ENCODE measurements at regions not wholly inside any gene's neighbourhood (a gene's known extent, or its start where the extent isn't known, plus 50 kb on each side); places are given as distances from the start of the nearest gene placed in this dataset.

- no peak overlapping the region for H3K27ac ChIP-seq (ENCODE audit: low read depth, low read length)
- H3K79me2 ChIP-seq (ENCODE audit: control insufficient read depth, low read length), result no peaks in the 10 kb centered on the region
- no peaks in the 10 kb centered on the region for H3F3A ChIP-seq (ENCODE audit: control insufficient read depth, insufficient read depth)
- H3K4me1 ChIP-seq (ENCODE audit: control insufficient read depth, low read length), result no peaks in the 10 kb centered on the region
- H3K9me3 ChIP-seq (ENCODE audit: control insufficient read depth, insufficient read depth, low read length), result no peaks in the 10 kb centered on the region
- no peaks in the 10 kb centered on the region for H3K9me2 ChIP-seq (replicated peaks; ENCODE audit: control insufficient read depth, low read length)
- no peaks in the 10 kb centered on the region for H4K20me1 ChIP-seq (ENCODE audit: control insufficient read depth, insufficient read depth, low read depth, low read length)
- no peaks in the 10 kb centered on the region for H3K36me3 ChIP-seq (ENCODE audit: control insufficient read depth, low read length)
- H3K4me3 ChIP-seq (ENCODE audit: low read length), result no peak overlapping the region
- no peaks in the 10 kb centered on the region for H3K27me3 ChIP-seq (ENCODE audit: control insufficient read depth, low read length)
- TF ChIP-seq, protein P1, sequence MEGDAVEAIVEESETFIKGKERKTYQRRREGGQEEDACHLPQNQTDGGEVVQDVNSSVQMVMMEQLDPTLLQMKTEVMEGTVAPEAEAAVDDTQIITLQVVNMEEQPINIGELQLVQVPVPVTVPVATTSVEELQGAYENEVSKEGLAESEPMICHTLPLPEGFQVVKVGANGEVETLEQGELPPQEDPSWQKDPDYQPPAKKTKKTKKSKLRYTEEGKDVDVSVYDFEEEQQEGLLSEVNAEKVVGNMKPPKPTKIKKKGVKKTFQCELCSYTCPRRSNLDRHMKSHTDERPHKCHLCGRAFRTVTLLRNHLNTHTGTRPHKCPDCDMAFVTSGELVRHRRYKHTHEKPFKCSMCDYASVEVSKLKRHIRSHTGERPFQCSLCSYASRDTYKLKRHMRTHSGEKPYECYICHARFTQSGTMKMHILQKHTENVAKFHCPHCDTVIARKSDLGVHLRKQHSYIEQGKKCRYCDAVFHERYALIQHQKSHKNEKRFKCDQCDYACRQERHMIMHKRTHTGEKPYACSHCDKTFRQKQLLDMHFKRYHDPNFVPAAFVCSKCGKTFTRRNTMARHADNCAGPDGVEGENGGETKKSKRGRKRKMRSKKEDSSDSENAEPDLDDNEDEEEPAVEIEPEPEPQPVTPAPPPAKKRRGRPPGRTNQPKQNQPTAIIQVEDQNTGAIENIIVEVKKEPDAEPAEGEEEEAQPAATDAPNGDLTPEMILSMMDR (IDR thresholded peaks at IDR 0.05; ENCODE audit: low read depth, low read length, poor library complexity, severe bottlenecking), result no peak
- TF ChIP-seq EZH2phosphoT487 (IDR thresholded peaks at IDR 0.05; ENCODE audit: borderline replicate concordance, low read length), result no peak
- no peak overlapping the region for H3K4me2 ChIP-seq (ENCODE audit: low read length)
Measured at GRCh38 chr2:19732255-19732654, 169.5 kb downstream of the TTC32 start.

- no peaks in the 10 kb centered on the region for H3K27me3 ChIP-seq (ENCODE audit: control insufficient read depth, low read length)
- H3K9me3 ChIP-seq (ENCODE audit: control insufficient read depth, insufficient read depth, low read length), result no peaks in the 10 kb centered on the region
- H4K20me1 ChIP-seq (ENCODE audit: control insufficient read depth, insufficient read depth, low read depth, low read length), result no peaks in the 10 kb centered on the region
- H3K9me2 ChIP-seq (replicated peaks; ENCODE audit: control insufficient read depth, low read length), result no peaks in the 10 kb centered on the region
- TF ChIP-seq EZH2phosphoT487 (IDR thresholded peaks at IDR 0.05; ENCODE audit: borderline replicate concordance, low read length), result no peak
- TF ChIP-seq, protein P1 (IDR thresholded peaks at IDR 0.05; ENCODE audit: low read depth, low read length, poor library complexity, severe bottlenecking), result no peak
- H3K36me3 ChIP-seq (ENCODE audit: control insufficient read depth, low read length), result no peaks in the 10 kb centered on the region
- no peaks in the 10 kb centered on the region for H3K4me1 ChIP-seq (ENCODE audit: control insufficient read depth, low read length)
- no peak overlapping the region for H3K4me3 ChIP-seq (ENCODE audit: low read length)
- no peak overlapping the region for H3K27ac ChIP-seq (ENCODE audit: low read depth, low read length)
- no peaks in the 10 kb centered on the region for H3K79me2 ChIP-seq (ENCODE audit: control insufficient read depth, low read length)
- no peaks in the 10 kb centered on the region for H3F3A ChIP-seq (ENCODE audit: control insufficient read depth, insufficient read depth)
- no peak overlapping the region for H3K4me2 ChIP-seq (ENCODE audit: low read length)
Measured at GRCh38 chr2:19731515-19731914, 170.3 kb downstream of the TTC32 start.

GRCh38 chr2:19731037-19731436, 170.7 kb downstream of the TTC32 start:
- Histone ChIP-seq H3K9me2 (replicated peaks; ENCODE audit: control insufficient read depth, low read length) (no peaks in the 10 kb centered on the region), H3K4me2 (ENCODE audit: low read length) (no peak overlapping the region), H4K20me1 (ENCODE audit: control insufficient read depth, insufficient read depth, low read depth, low read length) (no peaks in the 10 kb centered on the region), H3K9me3 (ENCODE audit: control insufficient read depth, insufficient read depth, low read length) (no peaks in the 10 kb centered on the region), H3K4me3 (ENCODE audit: low read length) (no peak overlapping the region), H3K36me3 (ENCODE audit: control insufficient read depth, low read length) (no peaks in the 10 kb centered on the region), H3K27me3 (ENCODE audit: control insufficient read depth, low read length) (no peaks in the 10 kb centered on the region), H3K27ac (ENCODE audit: low read depth, low read length) (no peak overlapping the region), H3F3A (ENCODE audit: control insufficient read depth, insufficient read depth) (no peaks in the 10 kb centered on the region), H3K4me1 (ENCODE audit: control insufficient read depth, low read length) (no peaks in the 10 kb centered on the region), H3K79me2 (ENCODE audit: control insufficient read depth, low read length) (no peaks in the 10 kb centered on the region)
- TF ChIP-seq, protein P1 (IDR thresholded peaks at IDR 0.05; ENCODE audit: low read depth, low read length, poor library complexity, severe bottlenecking), result no peak
- TF ChIP-seq EZH2phosphoT487 (IDR thresholded peaks at IDR 0.05; ENCODE audit: borderline replicate concordance, low read length), result no peak

GRCh38 chr2:19728125-19728524, 173.7 kb downstream of the TTC32 start:
- no peaks in the 10 kb centered on the region for H3K4me1 ChIP-seq (ENCODE audit: control insufficient read depth, low read length)
- no peak overlapping the region for H3K4me2 ChIP-seq (ENCODE audit: low read length)
- no peaks in the 10 kb centered on the region for H3K27me3 ChIP-seq (ENCODE audit: control insufficient read depth, low read length)
- H3F3A ChIP-seq (ENCODE audit: control insufficient read depth, insufficient read depth), result no peaks in the 10 kb centered on the region
- no peaks in the 10 kb centered on the region for H3K36me3 ChIP-seq (ENCODE audit: control insufficient read depth, low read length)
- H4K20me1 ChIP-seq (ENCODE audit: control insufficient read depth, insufficient read depth, low read depth, low read length), result no peaks in the 10 kb centered on the region
- H3K4me3 ChIP-seq (ENCODE audit: low read length), result no peak overlapping the region
- H3K79me2 ChIP-seq (ENCODE audit: control insufficient read depth, low read length), result no peaks in the 10 kb centered on the region
- H3K9me2 ChIP-seq (replicated peaks; ENCODE audit: control insufficient read depth, low read length), result no peaks in the 10 kb centered on the region
- TF ChIP-seq, protein P1 (IDR thresholded peaks at IDR 0.05; ENCODE audit: low read depth, low read length, poor library complexity, severe bottlenecking), result no peak
- no peak for TF ChIP-seq EZH2phosphoT487 (IDR thresholded peaks at IDR 0.05; ENCODE audit: borderline replicate concordance, low read length)
- no peak overlapping the region for H3K27ac ChIP-seq (ENCODE audit: low read depth, low read length)
- H3K9me3 ChIP-seq (ENCODE audit: control insufficient read depth, insufficient read depth, low read length), result no peaks in the 10 kb centered on the region

All from DOHH2 (cell line).